ENCODE measurements at regions not wholly inside any gene's neighbourhood (a gene's known extent, or its start where the extent isn't known, plus 50 kb on each side); places are given as distances from the start of the nearest gene placed in this dataset.

- TF ChIP-seq DPF2 (IDR thresholded peaks at IDR 0.05) (no peak), HDGF (IDR thresholded peaks at IDR 0.05) (no peak), CTCF (IDR thresholded peaks at IDR 0.05 in 2 of 3, conservative IDR thresholded peaks at IDR 0.05 in 1 of 3; ENCODE audit: control insufficient read depth in 2 of 3, extremely low read depth in 1 of 3, insufficient read depth in 1 of 3, low read depth in 3 of 3, low read length in 3 of 3) (no peak), POLR2A (IDR thresholded peaks at IDR 0.05; ENCODE audit: low read depth, low read length) (no peak), TCF7 (IDR thresholded peaks at IDR 0.05; ENCODE audit: borderline replicate concordance) (no peak), CHD2 (IDR thresholded peaks at IDR 0.05; ENCODE audit: borderline replicate concordance, low read depth, low read length) (no peak), ELK1 (IDR thresholded peaks at IDR 0.05; ENCODE audit: low read depth, low read length) (no peak)
Observed at GRCh38 chr1:218983433-218983832, 190.2 kb upstream of the LYPLAL1 start.

Measured in GM12878 (cell line).